Right lung (tissue), 2 donors: ENCODE measurements at regions not wholly inside any gene's neighbourhood (a gene's known extent, or its start where the extent isn't known, plus 50 kb on each side); places are given as distances from the start of the nearest gene placed in this dataset.
"Not testable (repeated sequence)": the region's sequence is repeated elsewhere in the genome, so short reads cannot be mapped to it uniquely, and the experiment has no call there.

Experiments used
- DNase-seq, 2 donors: peaks; one replicate each; pipeline ENCODE4 v3.0.0-alpha.2; 2013

GRCh38 chrX:110512341-110512740 lies 153.7 kb downstream of the RTL9 start:
- DNase-seq = no peak

- no peak for DNase-seq
Observed at GRCh38 chrX:110514509-110514908, 155.9 kb downstream of the RTL9 start.

GRCh38 chrX:110519501-110519900 lies 160.9 kb downstream of the RTL9 start:
- DNase-seq = no peak

- no peak for DNase-seq
Observed at GRCh38 chrX:110519906-110520452, 161.3 kb downstream of the RTL9 start.

GRCh38 chrX:110520652-110521051 lies 162.0 kb downstream of the RTL9 start:
- DNase-seq = not testable (repeated sequence)

- DNase-seq = no peak
Observed at GRCh38 chrX:110531873-110532580, 173.4 kb downstream of the RTL9 start.

- no peak for DNase-seq
Observed at GRCh38 chrX:110532581-110532931, 173.9 kb downstream of the RTL9 start.

GRCh38 chrX:110536816-110537215 lies 178.2 kb downstream of the RTL9 start:
- no peak for DNase-seq

- DNase-seq = no peak
Observed at GRCh38 chrX:110541266-110541665, 182.6 kb downstream of the RTL9 start.

GRCh38 chrX:110550854-110551253 lies 192.2 kb downstream of the RTL9 start:
- DNase-seq = not testable (repeated sequence)

GRCh38 chrX:110557864-110558263 lies 199.2 kb downstream of the RTL9 start:
- no peak for DNase-seq

GRCh38 chrX:110558406-110558805 lies 199.8 kb downstream of the RTL9 start:
- no peak for DNase-seq

- DNase-seq = no peak
Observed at GRCh38 chrX:110561034-110561433, 202.4 kb downstream of the RTL9 start.

GRCh38 chrX:110563282-110563681 lies 204.6 kb downstream of the RTL9 start:
- DNase-seq = no peak

- no peak for DNase-seq
Observed at GRCh38 chrX:110568441-110568840, 209.8 kb downstream of the RTL9 start.

- no peak for DNase-seq
Observed at GRCh38 chrX:110569506-110569905, 210.9 kb downstream of the RTL9 start.

- no peak for DNase-seq
Observed at GRCh38 chrX:110578270-110578669, 217.3 kb downstream of the CHRDL1 start.

- DNase-seq = no peak
Observed at GRCh38 chrX:110584083-110584482, 211.5 kb downstream of the CHRDL1 start.

GRCh38 chrX:110588164-110588563 lies 207.5 kb downstream of the CHRDL1 start:
- DNase-seq = no peak

GRCh38 chrX:110588853-110589252 lies 206.8 kb downstream of the CHRDL1 start:
- DNase-seq = no peak

GRCh38 chrX:110600745-110601310 lies 194.8 kb downstream of the CHRDL1 start:
- DNase-seq = no peak

GRCh38 chrX:110614596-110614995 lies 181.0 kb downstream of the CHRDL1 start:
- no peak for DNase-seq
